Neural cell (in vitro differentiated cells): ENCODE measurements at regions not wholly inside any gene's neighbourhood (a gene's known extent, or its start where the extent isn't known, plus 50 kb on each side); places are given as distances from the start of the nearest gene placed in this dataset.

ENCODE experiments used
- H2AFZ ChIP-seq: fragments of 200-600, 300-800 bp; sonication (generic), shearing (Covaris generic); 2 replicates; pipeline ENCODE4 v1.6.0; 2014; ENCODE audit warnings: low read depth, mild to moderate bottlenecking, antibody characterized with exemption, low read length, moderate library complexity
- H3F3A ChIP-seq: fragments of 200-600 bp; shearing (Covaris generic); 2 replicates; pipeline ENCODE4 v1.6.1; 2016; ENCODE audit warnings: mild to moderate bottlenecking, moderate library complexity, mixed read lengths, antibody characterized with exemption, low read length; ENCODE audit not compliant: insufficient read depth, poor library complexity, severe bottlenecking
- H3K27ac ChIP-seq: fragments of 200-600, 300-800 bp; sonication (generic), shearing (Covaris generic); 2 replicates; pipeline ENCODE4 v1.5.1; 2014; ENCODE audit warnings: mild to moderate bottlenecking, low read length, moderate library complexity
- H3K27me3 ChIP-seq: fragments of 300-800, 200-600 bp; sonication (generic), shearing (Covaris generic); 2 replicates; pipeline ENCODE4 v1.6.0; 2014; ENCODE audit warnings: mild to moderate bottlenecking, low read depth, low read length, moderate library complexity; ENCODE audit not compliant: insufficient read depth
- H3K36me3 ChIP-seq: fragments of 300-800, 200-600 bp; sonication (generic), shearing (Covaris generic); 2 replicates; pipeline ENCODE4 v1.5.1; 2014; ENCODE audit warnings: mild to moderate bottlenecking, antibody characterized with exemption, low read length, moderate library complexity; ENCODE audit not compliant: insufficient read depth
- H3K4me2 ChIP-seq: fragments of 300-800, 200-600 bp; sonication (generic), shearing (Covaris generic); 2 replicates; pipeline ENCODE4 v1.6.0; 2014; ENCODE audit warnings: mild to moderate bottlenecking, low read length
- H3K4me3 ChIP-seq: fragments of 300-800, 200-600 bp; sonication (generic), shearing (Covaris generic); 2 replicates; pipeline ENCODE4 v1.5.1; 2014; ENCODE audit warnings: mild to moderate bottlenecking, low read length, moderate library complexity
- H3K79me2 ChIP-seq: fragments of 200-600 bp; shearing (Covaris generic); replicated peaks from 2 replicates; pipeline ENCODE4 v1.6.0; 2014; ENCODE audit warnings: mild to moderate bottlenecking, low read length, moderate library complexity; ENCODE audit not compliant: insufficient read depth
- H3K9ac ChIP-seq: fragments of 300-800, 200-600 bp; sonication (generic), shearing (Covaris generic); 2 replicates; pipeline ENCODE4 v1.6.1; 2016; ENCODE audit warnings: mild to moderate bottlenecking, low read length, mixed read lengths
- H3K9me2 ChIP-seq: fragments of 200-600 bp; shearing (Covaris generic); 2 replicates; pipeline ENCODE4 v1.6.1; 2016; ENCODE audit warnings: mild to moderate bottlenecking, low read length, mixed read lengths; ENCODE audit not compliant: insufficient read depth
- H3K9me3 ChIP-seq: fragments of 200-600, 300-800 bp; sonication (generic), shearing (Covaris generic); 2 replicates; pipeline ENCODE4 v1.6.1; 2016; ENCODE audit warnings: mild to moderate bottlenecking, mixed run types, low read length, moderate library complexity, mixed read lengths
- H4K20me1 ChIP-seq: fragments of 200-600 bp; shearing (Covaris generic); 2 replicates; pipeline ENCODE4 v1.6.1; 2016; ENCODE audit warnings: mild to moderate bottlenecking, mixed run types; ENCODE audit not compliant: insufficient read depth
- EP300 ChIP-seq: fragments of 450-650 bp; conservative IDR thresholded peaks from 2 replicates; pipeline ENCODE4 v1.6.1; 2014; ENCODE audit warnings: antibody characterized with exemption, mild to moderate bottlenecking, moderate library complexity; ENCODE audit not compliant: poor library complexity, severe bottlenecking
- EZH2 ChIP-seq: fragments of 200-600, 300-800 bp; shearing (Covaris generic), sonication (generic); IDR thresholded peaks from 2 replicates; pipeline ENCODE4 v1.6.1; 2014; ENCODE audit warnings: antibody characterized with exemption, low read length, borderline replicate concordance, mild to moderate bottlenecking; ENCODE audit not compliant: insufficient read depth, poor library complexity, severe bottlenecking
- MXI1 ChIP-seq: fragments of 450-650 bp; conservative IDR thresholded peaks from 2 replicates; pipeline ENCODE4 v1.6.1; 2014; ENCODE audit warnings: antibody characterized with exemption, mild to moderate bottlenecking; ENCODE audit not compliant: poor library complexity, severe bottlenecking
- POLR2AphosphoS5 ChIP-seq: IDR thresholded peaks from 2 replicates; pipeline ENCODE4 v1.6.1; 2012
- RAD21 ChIP-seq: fragments of 450-650 bp; conservative IDR thresholded peaks from 2 replicates; pipeline ENCODE4 v1.6.1; 2014; ENCODE audit warnings: antibody characterized with exemption, mild to moderate bottlenecking, moderate library complexity
- SMC3 ChIP-seq: fragments of 450-650 bp; conservative IDR thresholded peaks from 2 replicates; pipeline ENCODE4 v1.6.1; 2014; ENCODE audit warnings: antibody characterized with exemption, mild to moderate bottlenecking, moderate library complexity; ENCODE audit not compliant: poor library complexity
- TAF1 ChIP-seq: IDR thresholded peaks from 2 replicates; pipeline ENCODE4 v1.6.1; 2012; ENCODE audit warnings: low read depth
- TF ChIP-seq, protein P1 (sequence below): fragments of 450-650 bp; IDR thresholded peaks from 2 replicates; pipeline ENCODE4 v1.5.1; 2014; ENCODE audit warnings: antibody characterized with exemption, mild to moderate bottlenecking, moderate library complexity; ENCODE audit not compliant: poor library complexity, severe bottlenecking
- TF ChIP-seq, protein P2 (sequence below): IDR thresholded peaks from 2 replicates; pipeline ENCODE4 v1.6.1; 2012; ENCODE audit warnings: borderline replicate concordance

DNA sequence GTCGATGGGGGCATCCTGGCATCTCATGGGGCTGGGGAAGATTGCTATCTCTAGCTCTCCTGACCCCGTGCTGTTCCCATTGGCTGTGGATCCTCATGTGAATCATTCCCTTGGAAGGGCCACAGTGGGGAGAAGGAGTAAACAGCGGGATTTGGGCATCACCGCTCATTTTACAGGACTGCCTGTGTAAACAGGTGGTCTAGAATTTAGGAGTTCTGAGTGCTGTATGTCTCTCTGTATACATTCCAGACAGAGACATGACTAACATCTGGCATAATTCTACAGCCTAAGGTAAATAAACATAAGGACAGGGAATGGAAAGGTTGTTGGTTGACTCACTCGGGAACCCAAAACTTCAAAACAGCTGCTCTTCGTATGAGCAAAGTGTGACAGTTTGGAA, 92.7 kb downstream of the COPS8 start:
- no peaks in the 10 kb centered on the region for H3K36me3 ChIP-seq
- H3K9me3 ChIP-seq: peaks cover 6% of the 10 kb centered on the region
- no peaks in the 10 kb centered on the region for H4K20me1 ChIP-seq
- no peak overlapping the region for H3K9ac ChIP-seq
- no peak overlapping the region for H2AFZ ChIP-seq
- no peaks in the 10 kb centered on the region for H3F3A ChIP-seq
- TF ChIP-seq POLR2AphosphoS5 (no peak), EZH2 (no peak), RAD21 (no peak), MXI1 (no peak), TAF1 (no peak), SMC3 (no peak), EP300 (no peak)
- TF ChIP-seq, protein P1, sequence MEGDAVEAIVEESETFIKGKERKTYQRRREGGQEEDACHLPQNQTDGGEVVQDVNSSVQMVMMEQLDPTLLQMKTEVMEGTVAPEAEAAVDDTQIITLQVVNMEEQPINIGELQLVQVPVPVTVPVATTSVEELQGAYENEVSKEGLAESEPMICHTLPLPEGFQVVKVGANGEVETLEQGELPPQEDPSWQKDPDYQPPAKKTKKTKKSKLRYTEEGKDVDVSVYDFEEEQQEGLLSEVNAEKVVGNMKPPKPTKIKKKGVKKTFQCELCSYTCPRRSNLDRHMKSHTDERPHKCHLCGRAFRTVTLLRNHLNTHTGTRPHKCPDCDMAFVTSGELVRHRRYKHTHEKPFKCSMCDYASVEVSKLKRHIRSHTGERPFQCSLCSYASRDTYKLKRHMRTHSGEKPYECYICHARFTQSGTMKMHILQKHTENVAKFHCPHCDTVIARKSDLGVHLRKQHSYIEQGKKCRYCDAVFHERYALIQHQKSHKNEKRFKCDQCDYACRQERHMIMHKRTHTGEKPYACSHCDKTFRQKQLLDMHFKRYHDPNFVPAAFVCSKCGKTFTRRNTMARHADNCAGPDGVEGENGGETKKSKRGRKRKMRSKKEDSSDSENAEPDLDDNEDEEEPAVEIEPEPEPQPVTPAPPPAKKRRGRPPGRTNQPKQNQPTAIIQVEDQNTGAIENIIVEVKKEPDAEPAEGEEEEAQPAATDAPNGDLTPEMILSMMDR: no peak
- TF ChIP-seq, protein P2, sequence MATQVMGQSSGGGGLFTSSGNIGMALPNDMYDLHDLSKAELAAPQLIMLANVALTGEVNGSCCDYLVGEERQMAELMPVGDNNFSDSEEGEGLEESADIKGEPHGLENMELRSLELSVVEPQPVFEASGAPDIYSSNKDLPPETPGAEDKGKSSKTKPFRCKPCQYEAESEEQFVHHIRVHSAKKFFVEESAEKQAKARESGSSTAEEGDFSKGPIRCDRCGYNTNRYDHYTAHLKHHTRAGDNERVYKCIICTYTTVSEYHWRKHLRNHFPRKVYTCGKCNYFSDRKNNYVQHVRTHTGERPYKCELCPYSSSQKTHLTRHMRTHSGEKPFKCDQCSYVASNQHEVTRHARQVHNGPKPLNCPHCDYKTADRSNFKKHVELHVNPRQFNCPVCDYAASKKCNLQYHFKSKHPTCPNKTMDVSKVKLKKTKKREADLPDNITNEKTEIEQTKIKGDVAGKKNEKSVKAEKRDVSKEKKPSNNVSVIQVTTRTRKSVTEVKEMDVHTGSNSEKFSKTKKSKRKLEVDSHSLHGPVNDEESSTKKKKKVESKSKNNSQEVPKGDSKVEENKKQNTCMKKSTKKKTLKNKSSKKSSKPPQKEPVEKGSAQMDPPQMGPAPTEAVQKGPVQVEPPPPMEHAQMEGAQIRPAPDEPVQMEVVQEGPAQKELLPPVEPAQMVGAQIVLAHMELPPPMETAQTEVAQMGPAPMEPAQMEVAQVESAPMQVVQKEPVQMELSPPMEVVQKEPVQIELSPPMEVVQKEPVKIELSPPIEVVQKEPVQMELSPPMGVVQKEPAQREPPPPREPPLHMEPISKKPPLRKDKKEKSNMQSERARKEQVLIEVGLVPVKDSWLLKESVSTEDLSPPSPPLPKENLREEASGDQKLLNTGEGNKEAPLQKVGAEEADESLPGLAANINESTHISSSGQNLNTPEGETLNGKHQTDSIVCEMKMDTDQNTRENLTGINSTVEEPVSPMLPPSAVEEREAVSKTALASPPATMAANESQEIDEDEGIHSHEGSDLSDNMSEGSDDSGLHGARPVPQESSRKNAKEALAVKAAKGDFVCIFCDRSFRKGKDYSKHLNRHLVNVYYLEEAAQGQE: no peak
- H3K4me2 ChIP-seq: no peak overlapping the region
- no peaks in the 10 kb centered on the region for H3K27me3 ChIP-seq
- no peaks in the 10 kb centered on the region for H3K9me2 ChIP-seq
- H3K27ac ChIP-seq: no peak overlapping the region
- no peaks in the 10 kb centered on the region for H3K79me2 ChIP-seq
- H3K4me3 ChIP-seq: no peak overlapping the region

DNA sequence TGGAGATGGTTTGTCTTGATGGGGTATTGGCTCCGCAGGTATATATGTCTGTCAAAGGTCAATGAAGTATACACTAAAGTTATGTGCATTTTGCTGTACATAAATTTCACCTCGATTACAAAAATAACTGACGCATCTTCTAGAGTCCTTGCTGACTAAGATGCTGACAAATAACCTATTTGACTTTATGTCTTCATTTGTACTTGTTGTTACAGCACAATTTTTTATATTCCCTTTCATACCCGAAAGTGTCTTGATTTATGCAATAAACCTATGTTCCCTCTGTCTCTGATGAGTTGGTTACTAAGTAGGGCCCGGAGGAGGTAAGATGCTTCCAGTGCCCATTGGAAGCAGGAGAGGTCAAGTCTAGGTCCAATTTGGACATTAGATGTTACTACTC, 93.5 kb downstream of the COPS8 start:
- H2AFZ ChIP-seq: no peak overlapping the region
- H3K9me2 ChIP-seq: no peaks in the 10 kb centered on the region
- H3K27ac ChIP-seq: no peak overlapping the region
- no peaks in the 10 kb centered on the region for H3K79me2 ChIP-seq
- H3K9me3 ChIP-seq: no peaks in the 10 kb centered on the region
- H3F3A ChIP-seq: no peaks in the 10 kb centered on the region
- H3K36me3 ChIP-seq: no peaks in the 10 kb centered on the region
- H3K27me3 ChIP-seq: no peaks in the 10 kb centered on the region
- no peak overlapping the region for H3K9ac ChIP-seq
- no peak for TF ChIP-seq EP300
- TF ChIP-seq, protein P2: no peak
- TF ChIP-seq, protein P1: no peak
- no peak for TF ChIP-seq EZH2
- TF ChIP-seq POLR2AphosphoS5: no peak
- TF ChIP-seq TAF1: no peak
- no peak for TF ChIP-seq SMC3
- no peak for TF ChIP-seq RAD21
- no peak for TF ChIP-seq MXI1
- no peaks in the 10 kb centered on the region for H4K20me1 ChIP-seq
- no peak overlapping the region for H3K4me2 ChIP-seq
- H3K4me3 ChIP-seq: no peak overlapping the region
